HL-60 (cell line): ENCODE measurements at regions not wholly inside any gene's neighbourhood (a gene's known extent, or its start where the extent isn't known, plus 50 kb on each side); places are given as distances from the start of the nearest gene placed in this dataset.

Source experiments
- DNase-seq, 2 experiments: peaks; one replicate each; pipeline ENCODE4 v3.0.0-alpha.2; 2010 to 2020; ENCODE audit warnings: low read depth in 1 of 2, low spot score in 1 of 2
- H3K27ac ChIP-seq: fragments of 250-450 bp; sonication (Bioruptor Pico); replicated peaks from 2 replicates; pipeline ENCODE4 v1.5.1; 2020; ENCODE audit warnings: mild to moderate bottlenecking, moderate library complexity
- H3K27me3 ChIP-seq: fragments of 250-450 bp; sonication (Bioruptor Pico); 2 replicates; pipeline ENCODE4 v1.5.1; 2021; ENCODE audit warnings: mild to moderate bottlenecking, moderate library complexity; ENCODE audit not compliant: insufficient read depth, poor library complexity, severe bottlenecking
- H3K4me3 ChIP-seq: replicated peaks from 2 replicates; pipeline ENCODE4 v1.5.1; 2011; ENCODE audit warnings: mild to moderate bottlenecking, control low read depth, low read length; ENCODE audit not compliant: insufficient read depth
- CTCF ChIP-seq: IDR thresholded peaks from one replicate; pipeline ENCODE4 v1.5.1; 2011; ENCODE audit warnings: low read length, control low read depth, inconsistent platforms; ENCODE audit not compliant: insufficient read depth
- GABPA ChIP-seq: IDR thresholded peaks from 2 replicates; pipeline ENCODE4 v1.6.1; 2012; ENCODE audit warnings: low read depth
- POLR2AphosphoS5 ChIP-seq: IDR thresholded peaks from 2 replicates; pipeline ENCODE4 v1.6.1; 2012; ENCODE audit warnings: low read depth
- SPI1 ChIP-seq: IDR thresholded peaks from 2 replicates; pipeline ENCODE4 v1.6.1; 2012; ENCODE audit warnings: low read depth, mild to moderate bottlenecking, borderline replicate concordance
- TF ChIP-seq, protein P1 (sequence below): IDR thresholded peaks from 2 replicates; pipeline ENCODE4 v1.6.1; 2012; ENCODE audit warnings: low read depth; ENCODE audit not compliant: insufficient replicate concordance

DNA sequence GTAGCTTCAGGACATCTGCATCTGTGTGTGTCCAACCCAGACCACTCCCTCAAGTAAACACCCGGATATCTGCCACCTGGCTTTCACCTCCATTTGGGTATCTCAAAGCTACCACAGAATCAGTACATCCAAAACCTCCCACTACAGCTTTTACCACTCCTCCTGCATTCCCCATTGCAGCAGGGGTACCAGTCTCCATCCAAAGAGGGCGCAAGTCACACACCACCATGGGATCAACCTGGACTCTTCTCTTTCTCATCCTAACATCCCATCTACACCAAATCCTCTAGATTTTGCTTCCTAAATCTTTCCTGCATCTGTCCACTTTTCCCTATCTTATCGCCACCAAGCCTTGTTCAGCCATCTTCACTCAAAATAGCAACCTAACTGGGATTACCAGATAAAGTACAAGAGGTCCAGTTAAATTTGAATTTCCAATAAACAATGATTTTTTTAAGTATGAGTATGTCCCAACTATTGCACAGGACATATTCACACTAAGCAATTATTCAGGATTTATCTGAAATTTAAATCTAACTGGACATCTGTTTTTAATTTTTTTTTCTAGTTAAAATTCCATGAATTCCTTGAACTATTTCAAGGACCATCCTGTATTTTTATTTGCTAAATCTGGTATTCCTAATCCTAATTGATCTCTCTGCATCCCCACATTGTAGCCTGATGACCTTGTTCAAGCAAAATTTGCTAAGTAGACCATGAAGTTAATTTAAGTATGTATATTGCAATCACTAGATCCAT, 164.3 kb upstream of the MLN start:
- no peak for DNase-seq

GRCh38 chr6:33967265-33967767, 163.5 kb upstream of the MLN start:
- no peak for TF ChIP-seq POLR2AphosphoS5
- no peak for TF ChIP-seq CTCF
- no peak for TF ChIP-seq GABPA
- no peak for TF ChIP-seq SPI1
- TF ChIP-seq, protein P1, sequence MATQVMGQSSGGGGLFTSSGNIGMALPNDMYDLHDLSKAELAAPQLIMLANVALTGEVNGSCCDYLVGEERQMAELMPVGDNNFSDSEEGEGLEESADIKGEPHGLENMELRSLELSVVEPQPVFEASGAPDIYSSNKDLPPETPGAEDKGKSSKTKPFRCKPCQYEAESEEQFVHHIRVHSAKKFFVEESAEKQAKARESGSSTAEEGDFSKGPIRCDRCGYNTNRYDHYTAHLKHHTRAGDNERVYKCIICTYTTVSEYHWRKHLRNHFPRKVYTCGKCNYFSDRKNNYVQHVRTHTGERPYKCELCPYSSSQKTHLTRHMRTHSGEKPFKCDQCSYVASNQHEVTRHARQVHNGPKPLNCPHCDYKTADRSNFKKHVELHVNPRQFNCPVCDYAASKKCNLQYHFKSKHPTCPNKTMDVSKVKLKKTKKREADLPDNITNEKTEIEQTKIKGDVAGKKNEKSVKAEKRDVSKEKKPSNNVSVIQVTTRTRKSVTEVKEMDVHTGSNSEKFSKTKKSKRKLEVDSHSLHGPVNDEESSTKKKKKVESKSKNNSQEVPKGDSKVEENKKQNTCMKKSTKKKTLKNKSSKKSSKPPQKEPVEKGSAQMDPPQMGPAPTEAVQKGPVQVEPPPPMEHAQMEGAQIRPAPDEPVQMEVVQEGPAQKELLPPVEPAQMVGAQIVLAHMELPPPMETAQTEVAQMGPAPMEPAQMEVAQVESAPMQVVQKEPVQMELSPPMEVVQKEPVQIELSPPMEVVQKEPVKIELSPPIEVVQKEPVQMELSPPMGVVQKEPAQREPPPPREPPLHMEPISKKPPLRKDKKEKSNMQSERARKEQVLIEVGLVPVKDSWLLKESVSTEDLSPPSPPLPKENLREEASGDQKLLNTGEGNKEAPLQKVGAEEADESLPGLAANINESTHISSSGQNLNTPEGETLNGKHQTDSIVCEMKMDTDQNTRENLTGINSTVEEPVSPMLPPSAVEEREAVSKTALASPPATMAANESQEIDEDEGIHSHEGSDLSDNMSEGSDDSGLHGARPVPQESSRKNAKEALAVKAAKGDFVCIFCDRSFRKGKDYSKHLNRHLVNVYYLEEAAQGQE, result no peak
- Histone ChIP-seq H3K27ac (no peak overlapping the region), H3K4me3 (no peak overlapping the region), H3K27me3 (peaks cover 2% of the 10 kb centered on the region)
- DNase-seq, result no peak

More for the DNA sequence above, 164.3 kb upstream of the MLN start:
- H3K27ac ChIP-seq, result no peak overlapping the region
- TF ChIP-seq SPI1 (no peak), GABPA (no peak), CTCF (no peak)
- H3K4me3 ChIP-seq, result no peak overlapping the region
- peaks cover 2% of the 10 kb centered on the region for H3K27me3 ChIP-seq

GRCh38 chr6:33966536-33966935, 162.7 kb upstream of the MLN start:
- H3K4me3 ChIP-seq, result no peak overlapping the region
- DNase-seq, result no peak
- no peak overlapping the region for H3K27ac ChIP-seq
- H3K27me3 ChIP-seq, result peaks cover 2% of the 10 kb centered on the region
- TF ChIP-seq GABPA (no peak), SPI1 (no peak), CTCF (no peak), POLR2AphosphoS5 (no peak)
- TF ChIP-seq, protein P1, result no peak
